ENCODE measurements at regions not wholly inside any gene's neighbourhood (a gene's known extent, or its start where the extent isn't known, plus 50 kb on each side); places are given as distances from the start of the nearest gene placed in this dataset.

DNA sequence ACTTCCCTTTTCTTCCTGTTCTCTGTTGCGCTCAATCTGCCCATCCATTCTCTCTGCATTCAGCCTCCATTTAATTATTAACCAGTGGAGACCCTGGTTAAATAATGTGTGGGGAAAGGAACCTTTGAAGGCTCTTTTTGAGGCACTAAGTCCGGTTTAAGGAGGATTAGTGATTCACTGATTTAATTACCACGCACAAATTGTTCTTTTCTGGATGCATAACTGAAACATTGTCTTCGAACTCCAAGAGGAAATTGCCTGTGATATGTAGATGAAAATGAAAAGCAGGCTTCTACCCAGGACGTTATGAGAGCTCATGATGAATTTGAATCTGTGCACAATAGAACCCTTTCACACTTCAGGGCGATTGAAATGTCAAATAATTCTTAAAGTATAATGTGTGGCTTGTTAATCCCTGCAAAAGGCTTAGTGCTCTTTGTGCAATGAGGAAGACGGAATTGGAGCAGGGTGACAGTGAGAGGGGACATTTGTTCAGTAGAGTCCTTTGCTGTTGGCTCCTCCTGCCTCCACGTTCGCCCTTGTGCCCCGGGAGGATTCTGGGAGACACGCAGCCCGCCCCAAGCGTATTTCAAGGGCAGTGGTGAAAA is 51.1 kb upstream of the ZNF236 start:
- DNase-seq (ENCODE audit: low spot score) (no peak), ATAC-seq (ENCODE audit: low FRiP score) (no peak)
- TF ChIP-seq, protein P1, sequence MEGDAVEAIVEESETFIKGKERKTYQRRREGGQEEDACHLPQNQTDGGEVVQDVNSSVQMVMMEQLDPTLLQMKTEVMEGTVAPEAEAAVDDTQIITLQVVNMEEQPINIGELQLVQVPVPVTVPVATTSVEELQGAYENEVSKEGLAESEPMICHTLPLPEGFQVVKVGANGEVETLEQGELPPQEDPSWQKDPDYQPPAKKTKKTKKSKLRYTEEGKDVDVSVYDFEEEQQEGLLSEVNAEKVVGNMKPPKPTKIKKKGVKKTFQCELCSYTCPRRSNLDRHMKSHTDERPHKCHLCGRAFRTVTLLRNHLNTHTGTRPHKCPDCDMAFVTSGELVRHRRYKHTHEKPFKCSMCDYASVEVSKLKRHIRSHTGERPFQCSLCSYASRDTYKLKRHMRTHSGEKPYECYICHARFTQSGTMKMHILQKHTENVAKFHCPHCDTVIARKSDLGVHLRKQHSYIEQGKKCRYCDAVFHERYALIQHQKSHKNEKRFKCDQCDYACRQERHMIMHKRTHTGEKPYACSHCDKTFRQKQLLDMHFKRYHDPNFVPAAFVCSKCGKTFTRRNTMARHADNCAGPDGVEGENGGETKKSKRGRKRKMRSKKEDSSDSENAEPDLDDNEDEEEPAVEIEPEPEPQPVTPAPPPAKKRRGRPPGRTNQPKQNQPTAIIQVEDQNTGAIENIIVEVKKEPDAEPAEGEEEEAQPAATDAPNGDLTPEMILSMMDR (IDR thresholded peaks at IDR 0.05), result no peak

DNA sequence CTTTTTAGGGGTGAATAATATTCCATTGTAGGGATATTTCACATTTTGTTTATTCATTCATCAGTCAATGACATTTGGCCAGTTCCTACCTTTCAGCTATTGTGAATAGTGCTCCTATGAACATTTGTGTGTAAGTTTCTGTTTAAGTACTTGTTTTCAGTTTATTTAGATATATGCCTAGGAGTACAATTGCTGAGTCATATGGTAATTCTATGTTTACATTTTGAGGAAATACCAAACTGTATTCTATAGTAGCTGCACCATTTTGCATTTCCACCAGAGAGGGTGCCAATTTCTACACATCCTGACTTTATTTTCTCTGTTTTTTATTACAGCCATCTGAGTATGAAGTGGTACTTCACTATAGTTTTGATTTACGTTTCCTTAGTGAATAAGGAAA is 54.4 kb upstream of the ZNF236 start:
- DNase-seq (ENCODE audit: low spot score) (no peak), ATAC-seq (ENCODE audit: low FRiP score) (no peak)
- TF ChIP-seq, protein P1 (IDR thresholded peaks at IDR 0.05), result no peak

DNA sequence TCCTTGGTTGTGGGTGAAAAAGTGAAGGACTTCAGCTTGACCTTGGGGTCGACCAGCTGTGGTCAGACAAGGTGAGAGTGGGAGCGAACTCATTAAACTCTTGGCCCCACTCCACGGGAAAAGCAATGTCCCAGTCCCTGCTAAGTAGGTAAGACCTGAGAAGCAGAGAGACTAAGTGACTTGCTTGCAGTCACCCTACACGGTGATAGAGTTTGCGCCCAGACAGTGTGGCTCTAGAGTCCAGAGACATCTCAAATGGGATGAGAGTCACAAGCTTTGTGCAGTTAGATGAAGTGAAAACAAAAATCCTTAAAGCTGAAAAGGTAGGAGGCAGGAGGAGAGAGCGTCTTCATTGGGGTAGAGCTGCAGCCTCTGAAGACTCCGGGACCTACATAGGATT is 55.9 kb upstream of the ZNF236 start:
- ATAC-seq (ENCODE audit: low FRiP score) (no peak), DNase-seq (ENCODE audit: low spot score) (no peak)
- TF ChIP-seq, protein P1 (IDR thresholded peaks at IDR 0.05), result no peak

DNA sequence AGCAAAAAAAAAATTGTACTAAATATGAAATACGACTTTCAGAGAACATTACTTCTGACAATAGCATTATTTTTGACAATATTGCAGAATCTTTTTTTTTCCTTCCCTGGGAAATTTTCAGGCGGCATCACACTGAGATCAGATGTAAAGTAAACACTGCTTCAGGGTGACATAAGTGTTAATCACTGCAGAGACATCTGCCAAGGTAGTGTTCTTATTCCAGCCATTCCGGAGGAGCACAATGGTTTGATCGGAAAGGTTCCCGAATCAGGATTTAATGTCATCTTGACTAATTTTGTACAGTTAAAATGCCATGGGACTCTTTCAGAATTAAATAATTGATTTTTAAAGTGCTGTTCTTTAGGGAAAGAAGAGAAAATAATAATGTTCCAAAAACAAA is 56.7 kb upstream of the ZNF236 start:
- no peak for ATAC-seq (ENCODE audit: low FRiP score)
- TF ChIP-seq, protein P1 (IDR thresholded peaks at IDR 0.05), result no peak
- DNase-seq (ENCODE audit: low spot score), result no peak

DNA sequence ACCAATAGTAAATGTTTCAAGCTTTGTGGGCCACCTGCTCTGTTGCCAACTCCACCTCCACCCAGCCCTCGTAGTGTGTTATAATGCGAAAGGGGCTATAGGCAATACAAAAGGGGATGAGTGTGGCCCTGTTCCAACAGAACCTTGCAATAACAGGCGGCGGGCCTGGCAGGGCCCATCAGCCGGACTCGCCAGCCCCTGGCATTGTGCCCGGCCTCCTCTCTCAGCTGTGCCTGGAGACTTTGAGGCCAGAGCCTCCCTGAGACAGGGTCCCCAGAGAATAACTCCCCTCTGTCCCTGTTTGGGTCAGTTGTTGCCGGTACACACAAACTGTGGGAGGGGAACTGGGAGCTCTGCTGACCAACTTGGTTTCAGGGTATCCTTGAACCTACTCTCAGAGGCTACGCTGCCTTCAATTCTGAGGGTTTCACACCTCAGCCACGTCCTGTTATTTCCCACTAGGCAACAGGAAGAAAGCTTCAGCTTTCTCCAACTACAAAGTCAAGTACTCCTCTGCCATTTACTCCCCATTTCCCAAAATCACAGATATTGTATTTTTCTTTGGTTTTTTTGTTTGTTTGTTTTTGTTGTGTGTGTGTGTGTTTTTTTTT is 58.0 kb upstream of the ZNF236 start:
- no peak for DNase-seq (ENCODE audit: low spot score)
- TF ChIP-seq, protein P1 (IDR thresholded peaks at IDR 0.05), result no peak
- ATAC-seq (ENCODE audit: low FRiP score), result no peak

DNA sequence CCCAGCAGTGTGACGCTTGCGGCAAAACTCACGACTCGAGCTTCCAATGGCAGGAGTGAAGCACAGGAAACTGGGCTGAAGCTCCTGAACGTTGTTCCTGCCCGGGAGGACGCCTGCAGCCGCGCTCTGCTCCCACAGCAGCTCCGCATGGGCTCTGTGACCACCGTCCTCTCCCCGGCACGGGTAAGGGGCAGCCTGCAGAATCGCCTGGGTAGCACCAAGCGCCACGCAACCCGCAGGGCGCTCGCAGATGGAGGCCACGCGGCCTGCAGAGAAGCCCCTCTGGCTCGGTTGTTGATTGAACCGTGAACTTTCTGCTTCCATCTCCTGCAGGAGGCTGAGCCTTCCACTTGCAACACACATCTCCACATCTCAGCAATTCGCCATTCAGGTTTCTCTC is 63.3 kb upstream of the ZNF236 start:
- ATAC-seq (ENCODE audit: low FRiP score) (no peak), DNase-seq (ENCODE audit: low spot score) (no peak)
- TF ChIP-seq, protein P1 (IDR thresholded peaks at IDR 0.05), result no peak

DNA sequence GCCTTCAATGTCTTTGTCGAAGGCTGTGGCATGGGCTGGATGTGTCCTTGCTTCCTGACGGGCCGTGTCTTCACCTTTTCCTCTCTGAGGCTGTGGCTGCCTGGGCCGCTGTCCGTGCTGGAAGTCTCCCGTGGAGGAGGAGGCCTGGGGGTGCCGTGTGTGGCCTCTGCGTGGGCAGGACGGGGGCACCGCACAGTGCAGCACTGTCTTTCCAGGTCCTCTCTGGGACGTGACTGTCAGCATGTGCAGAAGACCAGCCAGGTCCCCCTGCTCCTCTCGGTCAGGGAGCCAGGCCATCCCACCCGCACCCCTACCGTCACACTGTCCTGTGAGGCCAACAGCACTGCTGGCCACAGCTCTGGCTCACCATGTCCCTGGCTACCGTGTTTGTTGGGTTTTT is 64.4 kb upstream of the ZNF236 start:
- DNase-seq (ENCODE audit: low spot score), result no peak
- no peak for ATAC-seq (ENCODE audit: low FRiP score)
- TF ChIP-seq, protein P1 (IDR thresholded peaks at IDR 0.05), result no peak

Data from omental fat pad (tissue), 3 donors.